Right atrium auricular region (tissue), 2 donors: ENCODE measurements at regions not wholly inside any gene's neighbourhood (a gene's known extent, or its start where the extent isn't known, plus 50 kb on each side); places are given as distances from the start of the nearest gene placed in this dataset.

Experiments used
- DNase-seq: peaks from one replicate; pipeline ENCODE4 v3.0.0-alpha.2; 2019; ENCODE audit warnings: low spot score
- H3K27ac ChIP-seq, 2 donors: fragments of 200-600 bp; sonication (generic); 1 replicate in 1 of 2; 2 replicates in 1 of 2; pipeline ENCODE4 v1.5.1; 2016 to 2019
- H3K27me3 ChIP-seq, 2 donors: fragments of 200-600 bp; sonication (generic); one replicate each; pipeline versions ENCODE4 v1.5.1 to v1.6.0; 2017 to 2019
- H3K36me3 ChIP-seq: fragments of 200-600 bp; sonication (generic); one replicate; pipeline ENCODE4 v1.5.1; 2016
- H3K4me1 ChIP-seq, 2 donors: fragments of 200-600 bp; sonication (generic); one replicate each; pipeline versions ENCODE4 v1.5.1 to v1.6.0; 2017 to 2019
- H3K4me3 ChIP-seq, 2 donors: fragments of 200-600 bp; sonication (generic); 1 replicate in 1 of 2; 2 replicates in 1 of 2; pipeline ENCODE4 v1.5.1; 2017 to 2019; ENCODE audit warnings: mild to moderate bottlenecking in 1 of 2, moderate library complexity in 1 of 2
- H3K9me3 ChIP-seq, 2 donors: fragments of 200-600 bp; sonication (generic); one replicate each; pipeline ENCODE4 v1.5.1; 2019
- TF ChIP-seq, protein P1 (sequence below), 2 donors: fragments of 200-600 bp; sonication (generic); IDR thresholded peaks; one replicate each; pipeline ENCODE4 v1.5.1; 2019; ENCODE audit warnings: antibody characterized with exemption in 2 of 2

DNA sequence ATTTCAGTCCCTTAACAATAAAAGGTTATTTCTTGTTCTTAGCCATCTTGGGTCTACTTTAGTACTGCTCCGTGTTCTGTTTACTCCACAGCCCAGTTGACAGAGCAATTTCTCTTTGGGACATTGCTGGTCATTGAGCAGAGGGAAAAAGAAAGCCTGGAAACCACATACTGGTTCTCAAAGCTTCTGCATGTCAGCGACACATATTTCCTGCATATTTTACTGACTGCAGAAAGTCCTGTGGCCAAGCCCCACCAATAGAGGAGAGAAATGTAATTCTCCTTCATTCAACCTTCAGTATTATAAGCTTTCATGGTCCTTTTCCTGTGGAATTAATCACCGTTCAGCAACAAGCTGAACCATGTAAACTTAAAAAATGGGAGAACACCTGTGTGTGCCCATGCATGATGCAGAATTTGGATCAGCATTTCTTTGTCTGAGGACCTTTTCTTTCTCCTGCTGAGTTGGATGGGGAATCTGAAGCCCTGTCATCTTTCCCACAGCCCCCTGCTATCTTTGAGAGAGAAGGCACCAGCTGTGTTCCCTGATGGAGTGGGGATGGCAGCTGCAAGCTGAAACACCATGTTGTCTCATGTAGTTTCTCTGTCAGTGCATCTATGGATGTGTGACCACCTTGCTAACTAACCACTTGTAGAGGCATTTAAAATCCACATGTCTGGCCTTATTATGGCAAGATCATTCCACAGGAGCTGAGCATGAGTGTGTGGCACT, 431.6 kb downstream of the MEIS1 start:
- no peak for DNase-seq
- Histone ChIP-seq H3K9me3 (no peaks in the 10 kb centered on the region), H3K4me3 (no peak overlapping the region), H3K4me1 (no peaks in the 10 kb centered on the region), H3K27me3 (no peaks in the 10 kb centered on the region), H3K27ac (no peak overlapping the region), H3K36me3 (no peaks in the 10 kb centered on the region)
- TF ChIP-seq, protein P1, sequence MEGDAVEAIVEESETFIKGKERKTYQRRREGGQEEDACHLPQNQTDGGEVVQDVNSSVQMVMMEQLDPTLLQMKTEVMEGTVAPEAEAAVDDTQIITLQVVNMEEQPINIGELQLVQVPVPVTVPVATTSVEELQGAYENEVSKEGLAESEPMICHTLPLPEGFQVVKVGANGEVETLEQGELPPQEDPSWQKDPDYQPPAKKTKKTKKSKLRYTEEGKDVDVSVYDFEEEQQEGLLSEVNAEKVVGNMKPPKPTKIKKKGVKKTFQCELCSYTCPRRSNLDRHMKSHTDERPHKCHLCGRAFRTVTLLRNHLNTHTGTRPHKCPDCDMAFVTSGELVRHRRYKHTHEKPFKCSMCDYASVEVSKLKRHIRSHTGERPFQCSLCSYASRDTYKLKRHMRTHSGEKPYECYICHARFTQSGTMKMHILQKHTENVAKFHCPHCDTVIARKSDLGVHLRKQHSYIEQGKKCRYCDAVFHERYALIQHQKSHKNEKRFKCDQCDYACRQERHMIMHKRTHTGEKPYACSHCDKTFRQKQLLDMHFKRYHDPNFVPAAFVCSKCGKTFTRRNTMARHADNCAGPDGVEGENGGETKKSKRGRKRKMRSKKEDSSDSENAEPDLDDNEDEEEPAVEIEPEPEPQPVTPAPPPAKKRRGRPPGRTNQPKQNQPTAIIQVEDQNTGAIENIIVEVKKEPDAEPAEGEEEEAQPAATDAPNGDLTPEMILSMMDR (IDR thresholded peaks at IDR 0.05) = no peak

DNA sequence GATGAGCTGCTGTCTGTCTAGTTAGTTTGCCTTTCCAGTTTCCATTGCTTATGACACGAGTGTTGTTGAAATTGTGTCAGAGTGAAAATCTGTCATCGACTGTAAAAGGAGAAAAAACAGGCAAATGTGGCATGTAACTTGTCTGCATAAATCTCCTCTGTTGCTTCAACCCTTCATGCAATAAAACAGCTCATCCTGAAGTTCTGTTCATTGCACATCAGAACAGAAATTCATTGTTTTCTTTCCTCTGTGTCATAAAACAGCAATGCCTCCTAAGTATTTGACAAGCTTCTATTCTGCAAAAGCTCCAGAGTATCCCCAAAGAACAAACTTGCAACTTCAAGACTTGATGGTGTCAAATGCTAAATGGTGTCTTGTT, 432.1 kb downstream of the MEIS1 start:
- TF ChIP-seq, protein P1 (IDR thresholded peaks at IDR 0.05) = no peak
- H3K4me3 ChIP-seq = no peak overlapping the region
- no peaks in the 10 kb centered on the region for H3K9me3 ChIP-seq
- DNase-seq = no peak
- no peaks in the 10 kb centered on the region for H3K36me3 ChIP-seq
- H3K27ac ChIP-seq = no peak overlapping the region
- no peaks in the 10 kb centered on the region for H3K27me3 ChIP-seq
- no peaks in the 10 kb centered on the region for H3K4me1 ChIP-seq

DNA sequence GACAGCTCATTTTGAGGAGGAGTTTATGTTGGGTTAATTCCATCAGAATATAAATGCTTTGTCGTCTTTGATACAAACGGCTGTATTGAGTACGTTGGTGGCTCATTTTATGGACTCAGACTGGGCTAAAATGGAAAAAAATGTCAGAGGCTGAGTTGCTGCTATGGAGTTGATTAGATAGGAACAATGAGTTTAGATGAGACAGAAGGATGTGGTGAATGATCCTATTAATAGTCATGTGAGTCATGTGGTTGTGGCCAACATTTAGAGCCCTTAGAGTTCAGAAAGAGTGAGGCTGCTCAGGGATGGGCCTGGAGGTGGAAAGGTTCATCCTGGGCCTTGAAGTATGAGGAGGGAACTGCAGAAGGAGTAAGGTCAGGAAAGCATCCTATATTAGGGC, 434.2 kb downstream of the MEIS1 start:
- H3K9me3 ChIP-seq = no peaks in the 10 kb centered on the region
- TF ChIP-seq, protein P1 (IDR thresholded peaks at IDR 0.05) = no peak
- H3K4me3 ChIP-seq = no peak overlapping the region
- H3K27me3 ChIP-seq = no peaks in the 10 kb centered on the region
- no peaks in the 10 kb centered on the region for H3K4me1 ChIP-seq
- H3K36me3 ChIP-seq = no peaks in the 10 kb centered on the region
- no peak overlapping the region for H3K27ac ChIP-seq
- no peak for DNase-seq

DNA sequence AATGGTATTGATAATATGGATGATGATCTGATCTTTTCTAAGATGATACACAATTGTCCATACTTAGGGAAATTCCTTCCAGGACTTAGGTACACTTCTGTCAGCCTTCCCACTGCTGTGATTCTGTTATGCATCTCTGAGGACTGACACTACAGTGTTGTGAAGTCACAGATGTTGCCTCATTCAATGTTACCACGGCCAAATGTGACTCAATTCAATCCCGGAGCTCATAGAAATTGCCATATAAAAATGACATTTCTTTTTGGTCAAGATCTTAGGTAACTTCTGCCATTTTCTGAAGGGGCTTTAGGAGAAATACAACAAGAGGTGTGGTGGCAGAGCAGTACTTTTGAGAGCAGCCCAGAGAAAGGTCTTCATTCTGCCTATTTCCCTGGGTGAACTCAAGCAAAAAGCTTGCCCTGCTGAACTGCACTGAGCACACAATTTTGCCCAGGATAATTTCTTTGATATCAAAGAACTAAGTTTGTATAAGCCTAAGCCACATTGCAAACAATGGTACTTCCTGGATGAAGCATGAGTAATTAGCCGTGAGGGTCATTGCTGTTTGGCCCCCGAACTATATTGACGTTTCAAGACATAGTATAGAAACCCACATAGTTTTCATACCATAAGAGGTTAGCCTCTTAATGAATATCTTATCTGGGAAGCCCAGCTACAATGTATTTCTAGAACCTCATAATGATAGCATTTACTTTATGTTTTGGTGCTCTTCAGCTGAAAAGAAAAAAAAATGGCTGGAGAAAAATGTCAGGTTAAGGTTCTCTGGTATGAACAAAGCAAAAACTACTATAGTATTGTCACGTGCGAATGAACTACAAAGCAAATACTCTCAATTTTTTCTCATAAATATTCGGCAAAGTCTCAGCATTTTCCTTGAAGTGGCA, 437.4 kb downstream of the MEIS1 start:
- H3K4me3 ChIP-seq = no peak overlapping the region
- TF ChIP-seq, protein P1 (IDR thresholded peaks at IDR 0.05) = no peak
- no peak overlapping the region for H3K27ac ChIP-seq
- no peak for DNase-seq
- H3K36me3 ChIP-seq = no peaks in the 10 kb centered on the region
- no peaks in the 10 kb centered on the region for H3K4me1 ChIP-seq
- no peaks in the 10 kb centered on the region for H3K9me3 ChIP-seq
- no peaks in the 10 kb centered on the region for H3K27me3 ChIP-seq

DNA sequence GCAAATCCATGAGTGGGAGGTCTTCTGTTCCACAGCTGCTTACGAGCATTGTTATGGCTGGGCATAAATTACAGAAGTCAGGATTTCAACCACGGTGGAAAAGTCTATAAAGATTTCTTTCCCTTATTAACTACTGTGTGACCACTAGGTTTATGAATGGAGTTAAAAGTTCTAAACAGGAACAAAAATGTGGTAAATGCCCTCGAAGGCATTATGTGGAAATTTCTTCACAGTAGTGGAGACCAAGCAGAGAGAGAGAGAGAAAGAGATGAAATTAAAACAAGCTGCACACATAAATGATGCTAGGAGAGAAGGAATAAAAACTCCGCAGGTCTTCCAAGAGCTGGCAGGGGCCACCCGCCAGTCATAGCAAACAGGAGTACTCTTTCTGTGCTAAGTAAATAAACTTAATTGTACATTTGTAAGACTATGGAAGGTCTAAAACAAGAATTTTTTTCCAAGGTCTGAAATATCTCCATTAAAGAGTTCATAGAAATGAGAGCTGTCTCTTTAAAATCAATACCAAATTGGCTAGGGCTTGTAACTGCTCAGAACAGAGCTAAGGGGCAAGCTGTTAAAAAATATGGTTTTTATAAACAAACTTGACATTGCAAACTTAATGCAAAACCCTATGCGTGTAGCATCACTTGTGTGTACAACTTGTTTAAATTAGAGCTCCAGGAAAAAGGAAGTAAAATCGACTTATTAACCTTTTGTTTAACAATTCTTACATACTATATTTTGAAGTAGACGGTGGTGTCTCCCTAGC, 438.2 kb downstream of the MEIS1 start:
- DNase-seq = no peak
- Histone ChIP-seq H3K27ac (no peak overlapping the region), H3K9me3 (no peaks in the 10 kb centered on the region), H3K4me3 (no peak overlapping the region), H3K27me3 (no peaks in the 10 kb centered on the region), H3K36me3 (no peaks in the 10 kb centered on the region), H3K4me1 (no peaks in the 10 kb centered on the region)
- TF ChIP-seq, protein P1 (IDR thresholded peaks at IDR 0.05) = no peak
